Endothelial cell of umbilical vein (primary cell): ENCODE measurements at regions not wholly inside any gene's neighbourhood (a gene's known extent, or its start where the extent isn't known, plus 50 kb on each side); places are given as distances from the start of the nearest gene placed in this dataset.

Experiments used
- BruUV-seq: library from RNA; stranded (reverse); fragments of 400-500 nt; replicated peaks from 2 replicates; lab custom pipeline; 2021; lab: Mats Ljungman, UMichigan
- CTCF ChIA-PET: fragments of 300-600, 350-600 bp; sonication (Branson Sonifier 250); formaldehyde crosslinking; loops from one replicate; lab custom pipeline; 2021; ENCODE audit warnings: antibody characterized with exemption, inconsistent platforms; lab: Charles Lee
- POLR2A ChIA-PET: fragments of 300-600, 350-600 bp; sonication (Branson Sonifier 250); formaldehyde crosslinking; loops from one replicate; lab custom pipeline; 2021; ENCODE audit warnings: antibody characterized with exemption, inconsistent platforms; lab: Charles Lee
- DNase-seq: peaks from one replicate; pipeline ENCODE4 v3.0.0-alpha.2; 2011; ENCODE audit warnings: low read depth, low spot score
- FAIRE-seq: peaks from 2 replicates; lab custom pipeline; 2011; peaks lifted over from hg19 to GRCh38; lab: Jason Lieb, UNC
- H2AFZ ChIP-seq: 2 replicates; pipeline ENCODE4 v1.6.0; 2012; ENCODE audit warnings: low read depth, low read length, control low read depth, inconsistent platforms
- H3K27ac ChIP-seq: 2 replicates; pipeline ENCODE4 v1.5.1; 2011; ENCODE audit warnings: low read depth, mild to moderate bottlenecking, control low read depth, low read length, moderate library complexity; ENCODE audit not compliant: insufficient read depth
- H3K27me3 ChIP-seq, 2 experiments: 2 replicates each; pipeline versions ENCODE4 v1.6.0 to v1.6.1; 2011; ENCODE audit warnings: low read length in 2 of 2, mixed read lengths in 1 of 2; ENCODE audit not compliant: control insufficient read depth in 2 of 2, insufficient read depth in 2 of 2
- H3K36me3 ChIP-seq, 2 experiments: 2 replicates in 1 of 2; 3 replicates in 1 of 2; pipeline ENCODE4 v1.5.1; 2011; ENCODE audit warnings: low read length in 2 of 2, mild to moderate bottlenecking in 1 of 2, moderate library complexity in 1 of 2; ENCODE audit not compliant: control insufficient read depth in 2 of 2, insufficient read depth in 2 of 2; ENCODE audit errors: extremely low read depth in 1 of 2
- H3K4me1 ChIP-seq: 3 replicates; pipeline ENCODE4 v1.5.1; 2011; ENCODE audit warnings: mild to moderate bottlenecking, low read length; ENCODE audit not compliant: control insufficient read depth, insufficient read depth; ENCODE audit errors: extremely low read depth
- H3K4me2 ChIP-seq: 2 replicates; pipeline ENCODE4 v1.6.1; 2011; ENCODE audit warnings: low read length, control low read depth, mixed read lengths; ENCODE audit not compliant: insufficient read depth
- H3K4me3 ChIP-seq, 3 experiments: fragments of 200-600 bp in 1 of 3; sonication (generic), shearing (Covaris generic) in 1 of 3; replicated peaks in 1 of 3; 2 replicates each; pipeline ENCODE4 v1.5.1; 2011 to 2016; ENCODE audit warnings: control low read depth in 3 of 3, low read length in 3 of 3, mild to moderate bottlenecking in 2 of 3, inconsistent platforms in 1 of 3, low read depth in 1 of 3, moderate library complexity in 1 of 3; ENCODE audit not compliant: insufficient read depth in 1 of 3
- H3K79me2 ChIP-seq: 2 replicates; pipeline ENCODE4 v1.6.0; 2012; ENCODE audit warnings: low read length, inconsistent platforms; ENCODE audit not compliant: control insufficient read depth, insufficient read depth
- H3K9ac ChIP-seq: replicated peaks from 2 replicates; pipeline ENCODE3; 2011; ENCODE audit warnings: low read length, control low read depth; ENCODE audit not compliant: insufficient read depth; ENCODE audit errors: extremely low read depth
- H3K9me1 ChIP-seq: replicated peaks from 3 replicates; pipeline ENCODE4 v1.6.0; 2011; ENCODE audit warnings: mild to moderate bottlenecking, low read length; ENCODE audit not compliant: control insufficient read depth, insufficient read depth; ENCODE audit errors: extremely low read depth
- H3K9me3 ChIP-seq: replicated peaks from 2 replicates; pipeline ENCODE4 v1.5.1; 2012; ENCODE audit warnings: low read length, inconsistent platforms; ENCODE audit not compliant: control insufficient read depth, insufficient read depth
- H4K20me1 ChIP-seq: replicated peaks from 2 replicates; pipeline ENCODE3; 2011; ENCODE audit warnings: mild to moderate bottlenecking, low read length; ENCODE audit not compliant: control insufficient read depth, insufficient read depth; ENCODE audit errors: extremely low read depth
- EZH2 ChIP-seq: IDR thresholded peaks from 2 replicates; pipeline ENCODE4 v1.6.1; 2012; ENCODE audit warnings: borderline replicate concordance, low read depth, mild to moderate bottlenecking, moderate library complexity, low read length, inconsistent platforms; ENCODE audit not compliant: severe bottlenecking
- FOS ChIP-seq: IDR thresholded peaks from 2 replicates; pipeline ENCODE4 v1.6.1; 2011; ENCODE audit warnings: mild to moderate bottlenecking, low read length, moderate library complexity, borderline replicate concordance; ENCODE audit not compliant: insufficient read depth
- GATA2 ChIP-seq: IDR thresholded peaks from 2 replicates; pipeline ENCODE4 v1.7.0; 2011; ENCODE audit warnings: low read depth, mild to moderate bottlenecking, moderate library complexity, mixed read lengths, low read length; ENCODE audit not compliant: insufficient read length, insufficient read depth
- JUN ChIP-seq: IDR thresholded peaks from 2 replicates; pipeline ENCODE4 v1.6.1; 2011; ENCODE audit warnings: borderline replicate concordance, low read depth; ENCODE audit not compliant: insufficient read length, insufficient read depth
- MAX ChIP-seq: IDR thresholded peaks from 2 replicates; pipeline ENCODE4 v1.6.1; 2011; ENCODE audit not compliant: insufficient read depth, insufficient read length
- MYC ChIP-seq: IDR thresholded peaks from one replicate; pipeline ENCODE4 v1.6.1; 2011; ENCODE audit warnings: mild to moderate bottlenecking, low read depth, low read length
- POLR2A ChIP-seq: IDR thresholded peaks from 2 replicates; pipeline ENCODE4 v1.6.1; 2012; ENCODE audit warnings: low read depth, mild to moderate bottlenecking, control low read depth, low read length
- POLR2AphosphoS5 ChIP-seq: IDR thresholded peaks from 2 replicates; pipeline ENCODE4 v1.6.1; 2012; ENCODE audit warnings: low read depth, mild to moderate bottlenecking, control low read depth, low read length, moderate library complexity; ENCODE audit not compliant: insufficient read depth
- dilution Hi-C: fragments of 300-500 bp; cut with MboI; formaldehyde crosslinking; loops from one replicate; pipeline ENCODE4 v1.15.0; 2019; ENCODE audit warnings: low sequenced_read_pairs; ENCODE audit not compliant: extremely low pct_ligation_motif_present
- intact Hi-C: fragments of 100-400 bp; cut with micrococcal nuclease; formaldehyde crosslinking; loops from one replicate; pipeline ENCODE4 v1.10.0; 2022
- TF ChIP-seq, protein P1 (sequence below), 2 donors: IDR thresholded peaks; 1 replicate in 1 of 2; 2 replicates in 1 of 2; pipeline ENCODE4 v1.5.1; 2011; ENCODE audit warnings: low read length in 2 of 2, mild to moderate bottlenecking in 2 of 2, moderate library complexity in 2 of 2, control low read depth in 1 of 2, inconsistent platforms in 1 of 2, low read depth in 1 of 2; ENCODE audit not compliant: insufficient read depth in 1 of 2; ENCODE audit errors: extremely low read depth in 1 of 2

- ChIA-PET CTCF (no interaction called here), POLR2A (no interaction called here)
- no peaks in the 10 kb centered on the region for H3K9me3 ChIP-seq
- H3K27ac ChIP-seq = no peak overlapping the region
- no peak overlapping the region for H3K4me3 ChIP-seq
- H3K4me1 ChIP-seq = no peaks in the 10 kb centered on the region
- H2AFZ ChIP-seq = no peak overlapping the region
- TF ChIP-seq POLR2AphosphoS5 = no peak
- no peak for TF ChIP-seq MAX
- no peak for TF ChIP-seq FOS
- TF ChIP-seq GATA2 = no peak
- TF ChIP-seq MYC = no peak
- intact Hi-C loops (no loop called here), dilution Hi-C loops (no loop called here)
- H3K36me3 ChIP-seq = no peaks in the 10 kb centered on the region
- no peaks in the 10 kb centered on the region for H3K27me3 ChIP-seq
- no peaks in the 10 kb centered on the region for H3K9me1 ChIP-seq
- no TSS peak for BruUV-seq
- DNase-seq (no peak), FAIRE-seq (no peak)
- no peaks in the 10 kb centered on the region for H3K79me2 ChIP-seq
- H3K4me2 ChIP-seq = no peak overlapping the region
- H3K9ac ChIP-seq = no peak overlapping the region
- H4K20me1 ChIP-seq = no peaks in the 10 kb centered on the region
Measured at GRCh38 chr9:19683715-19684114, 105.1 kb downstream of the SLC24A2 start.

GRCh38 chr9:19682397-19682796 lies 106.4 kb downstream of the SLC24A2 start:
- TF ChIP-seq MAX (no peak), MYC (no peak), POLR2A (no peak), GATA2 (no peak), POLR2AphosphoS5 (no peak), EZH2 (no peak), FOS (no peak), JUN (no peak)
- TF ChIP-seq, protein P1, sequence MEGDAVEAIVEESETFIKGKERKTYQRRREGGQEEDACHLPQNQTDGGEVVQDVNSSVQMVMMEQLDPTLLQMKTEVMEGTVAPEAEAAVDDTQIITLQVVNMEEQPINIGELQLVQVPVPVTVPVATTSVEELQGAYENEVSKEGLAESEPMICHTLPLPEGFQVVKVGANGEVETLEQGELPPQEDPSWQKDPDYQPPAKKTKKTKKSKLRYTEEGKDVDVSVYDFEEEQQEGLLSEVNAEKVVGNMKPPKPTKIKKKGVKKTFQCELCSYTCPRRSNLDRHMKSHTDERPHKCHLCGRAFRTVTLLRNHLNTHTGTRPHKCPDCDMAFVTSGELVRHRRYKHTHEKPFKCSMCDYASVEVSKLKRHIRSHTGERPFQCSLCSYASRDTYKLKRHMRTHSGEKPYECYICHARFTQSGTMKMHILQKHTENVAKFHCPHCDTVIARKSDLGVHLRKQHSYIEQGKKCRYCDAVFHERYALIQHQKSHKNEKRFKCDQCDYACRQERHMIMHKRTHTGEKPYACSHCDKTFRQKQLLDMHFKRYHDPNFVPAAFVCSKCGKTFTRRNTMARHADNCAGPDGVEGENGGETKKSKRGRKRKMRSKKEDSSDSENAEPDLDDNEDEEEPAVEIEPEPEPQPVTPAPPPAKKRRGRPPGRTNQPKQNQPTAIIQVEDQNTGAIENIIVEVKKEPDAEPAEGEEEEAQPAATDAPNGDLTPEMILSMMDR (IDR thresholded peaks at IDR 0.05; ENCODE audit: extremely low read depth in 1 of 2, insufficient read depth in 1 of 2, low read depth in 1 of 2, low read length in 2 of 2) = no peak
- CTCF ChIA-PET = no interaction called here

More at GRCh38 chr9:19682397-19682796, 106.4 kb downstream of the SLC24A2 start:
- H3K9ac ChIP-seq = no peak overlapping the region
- DNase-seq (no peak), FAIRE-seq (no peak)
- no peaks in the 10 kb centered on the region for H3K36me3 ChIP-seq
- H3K27ac ChIP-seq = no peak overlapping the region
- intact Hi-C loops (no loop called here), dilution Hi-C loops (no loop called here)
- no peaks in the 10 kb centered on the region for H4K20me1 ChIP-seq
- POLR2A ChIA-PET = no interaction called here
- BruUV-seq = no TSS peak
- H3K79me2 ChIP-seq = no peaks in the 10 kb centered on the region
- H3K4me3 ChIP-seq = no peak overlapping the region
- H3K9me3 ChIP-seq = no peaks in the 10 kb centered on the region
- H3K9me1 ChIP-seq = no peaks in the 10 kb centered on the region
- H3K4me2 ChIP-seq = no peak overlapping the region
- H2AFZ ChIP-seq = no peak overlapping the region
- H3K27me3 ChIP-seq = no peaks in the 10 kb centered on the region
- no peaks in the 10 kb centered on the region for H3K4me1 ChIP-seq
